NCI-H146 treated with DMSO at 0.1 percent for 48 hours (cell line): ENCODE measurements at regions not wholly inside any gene's neighbourhood (a gene's known extent, or its start where the extent isn't known, plus 50 kb on each side); places are given as distances from the start of the nearest gene placed in this dataset.

Experiments
- DNase-seq: peaks from one replicate; lab custom pipeline; 2025; ENCODE audit not compliant: unreplicated experiment; lab: John Stamatoyannopoulos, UW

DNA sequence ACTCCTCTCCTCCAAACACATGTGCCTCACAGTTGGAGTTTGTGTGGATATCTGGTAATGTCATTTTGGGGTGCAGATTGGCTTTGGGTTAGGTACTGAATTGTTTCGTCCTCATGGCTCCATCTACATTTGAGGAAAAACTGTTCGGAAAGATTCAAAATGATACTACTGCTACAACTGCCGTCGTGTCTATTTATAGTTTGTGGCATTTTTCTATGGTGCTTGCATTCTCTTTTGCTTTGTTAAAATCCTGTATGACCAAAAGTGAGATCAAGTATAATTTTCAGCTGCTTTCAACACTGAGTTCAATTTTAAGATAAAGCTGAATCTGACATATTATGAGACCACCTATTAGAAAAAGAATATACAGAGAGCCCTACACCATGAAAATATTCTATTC is 176.3 kb upstream of the DSEL start:
- DNase-seq = no peak

DNA sequence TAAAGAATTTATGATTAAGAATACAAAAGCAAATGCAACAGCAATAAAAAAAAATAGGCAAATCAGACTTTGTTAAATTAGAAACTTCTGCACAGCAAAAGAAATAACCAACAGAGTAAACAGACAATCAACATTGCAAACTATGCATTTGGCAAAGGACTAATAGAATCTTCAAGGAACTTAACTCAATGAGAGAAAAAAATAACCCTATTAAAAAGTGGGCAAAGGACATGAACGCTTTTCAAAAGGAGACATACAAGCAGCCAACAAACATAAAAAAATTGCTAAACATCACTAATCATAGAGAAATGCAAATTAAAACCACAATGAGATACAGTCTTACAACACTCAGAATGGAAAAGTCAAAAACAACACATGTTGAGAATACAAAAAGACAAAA is 166.0 kb upstream of the DSEL start:
- no peak for DNase-seq

DNA sequence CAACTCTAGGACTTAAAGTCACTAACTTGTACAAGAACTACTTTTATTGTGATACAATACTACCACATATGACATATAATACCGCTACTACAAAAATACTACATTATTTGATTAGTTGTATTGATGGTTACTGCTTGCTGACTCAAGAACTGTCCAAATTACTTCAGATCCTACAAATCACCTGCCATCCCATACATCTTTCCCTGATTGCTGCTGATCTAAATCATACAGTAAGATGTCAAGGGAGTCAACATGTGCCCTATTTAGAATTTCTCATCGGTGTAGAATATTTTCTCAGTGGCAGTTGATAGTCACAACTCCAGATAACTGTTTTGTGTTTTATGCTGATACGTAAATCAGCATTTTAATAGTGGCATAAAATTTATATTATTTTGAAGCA is 161.0 kb upstream of the DSEL start:
- no peak for DNase-seq

DNA sequence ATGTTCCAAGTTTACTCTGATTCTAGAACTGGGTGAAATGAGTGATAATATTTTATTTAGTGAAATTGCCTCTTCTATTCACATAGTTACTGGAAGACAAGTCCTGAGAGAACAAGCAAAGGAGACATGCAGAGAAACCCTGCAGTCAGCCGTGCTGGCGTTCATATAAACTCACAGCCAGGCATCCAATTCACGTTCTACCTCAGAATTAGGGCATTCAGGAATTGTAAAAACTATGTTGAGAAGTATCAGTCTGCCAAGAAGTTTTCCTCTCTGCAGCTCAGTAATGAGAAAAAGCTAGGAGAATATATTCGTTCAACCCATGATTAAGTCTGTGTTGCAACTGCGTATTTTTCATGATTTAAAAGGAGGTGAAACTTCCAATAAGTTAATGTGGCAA is 156.2 kb upstream of the DSEL start:
- DNase-seq = no peak

DNA sequence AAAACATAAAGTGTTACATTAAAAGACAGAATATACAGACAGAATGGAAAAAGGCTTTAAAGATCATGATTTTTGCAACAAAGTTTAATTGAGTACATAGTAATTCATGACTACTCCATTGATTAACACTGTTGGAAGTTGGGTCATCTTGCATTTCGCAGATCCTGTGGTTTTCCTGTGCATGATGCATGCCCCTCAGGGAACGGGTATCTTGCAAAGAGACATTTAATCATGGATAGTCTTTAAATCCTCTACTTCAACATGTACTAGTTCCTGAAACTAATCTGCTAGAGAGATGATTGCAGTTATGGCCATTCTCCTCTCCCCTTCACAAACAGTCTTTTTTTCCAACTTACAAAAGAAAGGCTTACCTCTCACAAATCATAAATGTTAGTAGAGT is 155.6 kb upstream of the DSEL start:
- DNase-seq = no peak

DNA sequence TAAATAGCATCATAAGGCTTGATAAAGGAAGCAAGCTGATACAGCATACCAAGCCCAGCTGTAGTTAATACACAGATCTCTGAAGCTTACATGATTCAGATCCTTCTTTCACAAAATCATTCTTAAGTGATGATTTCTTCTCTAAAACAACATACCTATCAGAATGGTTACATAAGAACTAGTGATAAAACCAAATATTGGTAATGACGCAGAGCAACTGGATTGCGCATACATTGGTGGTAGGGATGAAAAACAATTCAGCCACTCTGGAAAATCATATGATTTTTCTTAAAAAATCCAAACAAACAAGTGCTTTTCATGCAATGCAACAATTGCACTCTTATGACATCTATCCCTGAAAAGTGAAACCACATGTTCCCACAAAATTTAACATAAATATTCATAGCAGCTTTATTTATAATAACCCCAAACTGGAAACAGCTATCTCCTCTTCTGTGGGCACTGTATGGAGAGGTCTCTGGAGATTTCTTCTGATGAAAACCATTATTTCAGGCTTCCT is 153.6 kb upstream of the DSEL start:
- no peak for DNase-seq

DNA sequence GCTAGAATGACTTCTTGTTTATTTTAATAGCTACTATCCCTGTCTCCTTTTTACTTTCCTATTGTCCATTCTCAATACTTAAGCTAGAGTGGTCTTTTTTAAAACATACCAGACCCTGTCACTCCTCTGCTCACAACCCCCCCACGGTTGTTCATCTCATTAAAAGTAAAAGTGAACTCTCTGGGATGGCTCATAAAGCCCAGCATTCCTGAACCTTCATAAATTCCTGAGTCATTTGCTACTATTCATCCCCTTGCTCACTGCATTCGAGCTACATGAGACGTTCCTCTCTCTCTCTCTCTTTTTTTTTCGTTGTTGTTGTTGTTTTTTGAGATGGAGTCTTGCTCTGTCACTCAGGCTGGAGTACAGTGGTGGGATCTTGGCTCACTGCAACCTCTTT is 148.7 kb upstream of the DSEL start:
- DNase-seq = no peak

DNA sequence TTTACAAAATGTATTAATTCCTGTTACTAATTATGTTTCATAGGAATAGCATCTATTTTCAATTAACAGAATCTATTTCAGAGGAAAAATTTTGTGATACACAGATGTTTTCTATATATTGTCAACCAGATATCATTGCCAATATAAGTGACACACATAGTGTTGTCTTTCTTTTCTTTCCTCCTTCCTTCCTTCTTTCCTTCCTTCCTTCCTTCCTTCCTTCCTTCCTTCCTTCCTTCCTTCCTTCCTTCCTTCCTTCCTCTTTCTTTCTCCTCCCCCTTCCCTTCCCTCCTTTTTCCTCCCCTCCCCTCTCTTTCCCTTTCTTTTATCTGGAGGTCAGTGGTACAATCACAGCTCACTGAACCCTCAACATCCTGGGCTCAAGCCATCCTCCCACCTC is 146.5 kb upstream of the DSEL start:
- no peak for DNase-seq

DNA sequence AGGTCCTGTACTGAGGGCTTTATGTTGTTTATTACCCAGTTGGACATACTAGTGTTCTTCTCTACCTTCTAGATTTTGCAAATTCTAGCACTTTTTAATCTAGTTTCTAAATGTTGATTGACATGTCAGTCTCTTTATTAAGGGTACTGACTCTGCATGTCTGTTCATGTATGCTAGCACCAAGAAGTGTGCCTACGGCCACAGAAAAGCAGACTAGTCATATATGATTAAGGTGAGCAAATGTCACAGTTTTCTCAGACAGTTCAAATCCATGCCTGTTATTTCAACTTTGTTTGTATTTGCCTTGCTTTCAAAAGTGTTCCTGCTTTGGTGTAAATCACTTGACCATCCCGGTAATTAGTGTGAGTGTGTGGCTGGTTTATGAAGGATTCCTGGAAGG is 145.0 kb upstream of the DSEL start:
- no peak for DNase-seq

DNA sequence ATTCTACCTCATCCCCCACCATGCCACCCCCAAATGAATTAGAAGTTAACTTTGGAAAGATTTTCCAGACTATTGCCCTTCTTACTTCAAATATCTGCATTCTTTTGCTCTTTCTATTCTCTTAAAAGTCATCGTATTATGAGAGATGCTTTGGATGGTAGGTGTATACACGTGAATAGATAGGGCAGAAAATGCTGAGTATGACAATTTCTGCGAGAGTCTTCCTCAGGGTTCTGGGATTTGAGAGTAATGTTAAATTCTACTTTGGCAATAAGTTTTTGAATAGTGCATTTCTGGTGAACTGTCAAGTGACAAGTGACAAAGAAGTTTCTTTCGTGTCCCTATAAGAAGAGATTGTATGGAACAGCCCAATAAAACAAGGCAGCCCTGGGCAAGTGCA is 137.6 kb upstream of the DSEL start:
- DNase-seq = no peak

DNA sequence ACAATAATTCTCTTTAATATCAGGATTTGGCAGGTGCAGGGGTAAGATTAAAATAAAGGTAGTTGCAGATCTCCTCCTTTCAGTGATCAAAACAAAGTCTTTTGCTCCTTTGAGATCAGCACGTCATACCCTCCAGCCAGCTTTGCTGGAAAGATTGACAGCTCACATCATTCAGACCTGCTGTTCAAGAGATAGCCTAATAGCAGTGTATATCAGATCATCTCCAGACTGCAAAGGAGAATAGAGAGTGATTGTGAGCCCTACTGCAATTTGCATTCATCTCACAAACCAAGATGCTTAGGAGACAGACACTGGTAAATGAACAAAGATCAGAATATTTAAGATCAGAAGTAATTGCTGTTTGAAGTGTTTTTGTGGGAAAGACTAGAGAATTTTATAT is 135.8 kb upstream of the DSEL start:
- no peak for DNase-seq

DNA sequence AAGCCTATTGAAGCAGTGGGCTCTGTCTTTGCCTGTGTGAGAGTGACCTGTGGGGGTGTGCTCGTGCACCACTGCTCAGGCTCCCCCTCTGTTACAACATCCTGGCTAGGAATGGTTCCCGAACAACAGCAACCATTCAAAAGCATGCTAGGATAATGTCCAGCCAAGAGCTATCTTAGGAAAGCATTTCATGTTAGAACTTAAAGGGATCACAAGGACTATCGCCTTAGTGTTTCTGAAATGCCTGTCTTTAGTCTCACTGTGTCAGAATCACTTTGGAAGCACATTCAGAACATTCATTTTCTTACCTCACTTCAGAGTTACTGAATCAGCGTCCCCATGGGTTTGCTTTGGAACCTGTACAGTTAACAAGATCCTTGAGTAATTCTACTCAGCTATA is 134.9 kb upstream of the DSEL start:
- DNase-seq = no peak

DNA sequence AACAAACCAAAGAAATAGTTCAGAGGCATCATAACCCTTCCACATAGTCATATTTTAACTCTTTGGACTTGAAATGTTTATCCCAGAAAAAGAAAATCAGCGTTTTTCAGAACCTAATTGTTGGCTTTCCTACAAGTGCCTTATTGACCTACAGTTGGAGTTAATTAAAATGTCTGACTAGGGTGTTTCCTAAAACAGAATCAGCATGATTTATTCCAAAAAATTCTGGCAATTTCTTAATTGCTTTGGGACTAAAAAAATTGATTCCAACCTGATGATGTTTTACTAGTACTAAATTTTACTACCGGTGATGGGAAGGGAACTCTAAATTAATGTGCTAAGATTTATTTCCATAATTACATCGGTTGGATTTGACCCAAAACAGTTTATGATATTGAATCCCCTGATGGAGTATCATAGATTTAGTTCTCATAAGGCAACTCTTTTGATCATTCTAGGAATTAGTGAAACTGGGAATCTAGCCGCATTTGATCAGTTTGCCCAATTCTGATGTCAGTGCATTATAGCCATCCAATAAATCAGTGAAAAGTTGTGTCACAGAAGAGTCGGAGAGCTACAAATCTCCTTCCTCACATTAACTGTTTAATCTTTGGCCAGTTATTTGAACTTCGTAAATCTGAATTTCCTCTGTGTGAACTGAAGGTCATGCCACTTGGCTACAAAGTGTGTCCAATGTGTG is 134.3 kb upstream of the DSEL start:
- no peak for DNase-seq

DNA sequence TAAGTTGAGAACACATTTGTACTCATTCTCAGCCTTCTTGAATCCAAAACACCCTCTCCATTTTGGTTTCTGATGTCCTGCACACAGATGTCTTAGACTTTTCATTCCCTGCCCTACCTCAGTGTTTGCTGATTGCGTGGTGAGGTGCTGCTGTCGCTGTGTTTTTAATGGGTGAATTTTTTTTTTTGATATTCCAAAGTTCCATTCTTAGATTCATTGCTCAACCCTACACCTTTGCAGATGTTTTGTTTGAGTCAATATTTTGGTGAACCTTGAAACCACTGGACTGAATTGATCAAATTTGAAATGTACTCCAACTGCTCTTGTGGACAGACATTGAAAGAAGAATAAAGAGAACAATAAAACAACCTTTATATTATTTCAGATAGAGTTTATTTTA is 130.4 kb upstream of the DSEL start:
- no peak for DNase-seq

DNA sequence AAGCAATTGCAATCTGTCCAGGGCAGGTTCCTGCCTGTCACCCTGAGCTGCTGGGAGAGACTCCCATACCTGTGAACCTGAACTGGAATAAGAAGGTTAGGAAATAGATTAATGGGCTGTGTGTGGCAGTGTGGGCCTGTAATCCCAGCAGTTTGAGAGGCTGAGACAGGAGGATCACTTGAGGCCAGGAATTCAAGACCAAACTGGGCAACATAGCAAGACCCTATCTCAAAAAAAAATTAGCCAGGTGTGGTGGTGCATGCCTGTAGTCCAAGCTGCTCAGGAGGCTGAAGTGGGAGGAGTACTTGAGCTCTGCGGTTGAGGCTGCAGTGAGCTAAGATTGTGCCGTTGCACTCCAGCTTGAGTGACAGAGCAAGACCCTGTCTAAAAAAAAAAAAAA is 127.7 kb upstream of the DSEL start:
- no peak for DNase-seq

DNA sequence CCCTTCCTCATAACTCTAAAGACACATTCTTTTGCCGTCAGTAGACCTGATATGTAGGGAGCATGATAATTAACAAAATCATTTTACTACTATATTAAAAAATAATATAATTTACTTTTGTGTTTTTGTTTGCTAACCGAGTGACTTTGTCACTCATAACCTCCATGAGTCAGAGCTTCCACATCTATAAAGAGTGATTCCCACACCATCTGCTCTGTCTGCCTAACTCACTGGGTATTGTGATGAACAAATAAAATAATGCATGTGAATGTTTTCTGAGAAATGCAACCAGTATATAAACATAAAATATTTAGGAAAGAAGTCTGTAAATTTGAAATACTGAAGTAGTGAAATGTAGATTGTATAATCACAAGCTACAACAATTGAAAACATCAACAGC is 123.4 kb upstream of the DSEL start:
- no peak for DNase-seq

DNA sequence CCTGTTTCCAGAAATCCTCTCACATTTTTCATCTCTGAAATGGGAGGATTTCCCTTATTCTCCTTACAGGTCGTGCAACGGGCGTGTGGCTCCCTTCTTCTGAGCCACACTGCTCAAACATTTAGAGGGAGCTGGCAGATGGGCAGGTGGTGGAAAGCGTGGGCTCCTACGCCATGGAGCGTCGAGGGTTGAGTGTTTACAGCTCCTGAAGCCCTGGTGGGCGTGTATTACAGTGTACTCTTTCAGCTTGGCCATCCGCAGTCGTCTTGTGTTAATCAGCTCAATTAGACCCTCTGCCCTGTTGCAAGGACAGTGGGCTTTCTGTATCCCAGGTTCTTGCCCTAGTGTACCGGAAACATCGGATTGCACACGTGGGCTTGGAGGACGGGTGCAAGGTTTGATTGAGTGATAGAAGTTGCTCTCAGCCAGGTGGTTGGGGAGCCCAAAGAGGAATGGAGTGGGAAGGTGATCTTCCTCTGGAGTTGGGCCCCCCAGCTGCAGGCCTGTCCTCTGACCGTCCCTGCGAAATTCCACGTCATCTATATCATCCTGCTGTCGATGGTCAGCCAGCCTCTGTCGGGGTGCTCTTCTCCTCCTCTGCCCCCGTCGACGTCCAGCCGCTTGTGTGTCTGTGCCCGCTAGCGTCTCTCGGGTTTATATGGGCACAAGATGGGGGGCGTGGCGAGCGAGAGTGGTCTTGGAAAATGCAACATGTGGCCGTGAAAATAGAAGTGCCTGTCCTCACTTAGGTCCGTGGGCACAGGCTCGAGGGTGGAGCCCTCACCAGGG is 120.3 kb upstream of the DSEL start:
- DNase-seq = no peak

DNA sequence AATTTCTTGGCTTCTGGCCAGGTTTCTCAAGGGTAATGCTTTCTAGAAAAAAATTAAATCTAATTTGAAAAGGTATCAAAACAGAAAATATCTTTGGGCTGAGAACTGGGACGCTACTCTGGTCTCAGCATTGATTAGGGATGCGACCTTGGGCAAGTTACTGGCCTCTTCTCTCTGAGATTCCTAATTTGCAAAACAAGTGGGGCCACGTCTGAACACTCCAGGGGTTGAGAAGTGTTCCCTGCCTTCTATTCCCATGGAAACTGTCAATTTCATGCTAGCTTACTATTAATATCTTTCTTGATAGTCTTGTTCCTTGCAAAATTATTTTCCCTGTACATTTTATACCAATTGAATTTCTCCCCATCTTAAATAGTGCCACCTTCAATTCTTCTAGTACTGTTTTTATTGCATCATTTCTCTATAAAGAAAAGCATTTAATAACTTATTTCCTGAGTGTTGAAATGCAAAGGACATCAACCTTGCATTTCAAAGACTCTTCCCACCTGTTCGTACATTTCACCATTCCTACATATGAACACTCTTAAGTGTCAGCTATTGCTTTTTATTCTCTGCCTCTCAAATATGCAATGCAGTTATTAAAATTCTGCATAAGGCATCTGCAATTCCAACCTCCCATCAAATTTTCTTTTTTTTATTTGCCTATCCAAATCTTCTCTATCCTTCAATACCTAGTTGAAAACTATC is 118.3 kb upstream of the DSEL start:
- no peak for DNase-seq

DNA sequence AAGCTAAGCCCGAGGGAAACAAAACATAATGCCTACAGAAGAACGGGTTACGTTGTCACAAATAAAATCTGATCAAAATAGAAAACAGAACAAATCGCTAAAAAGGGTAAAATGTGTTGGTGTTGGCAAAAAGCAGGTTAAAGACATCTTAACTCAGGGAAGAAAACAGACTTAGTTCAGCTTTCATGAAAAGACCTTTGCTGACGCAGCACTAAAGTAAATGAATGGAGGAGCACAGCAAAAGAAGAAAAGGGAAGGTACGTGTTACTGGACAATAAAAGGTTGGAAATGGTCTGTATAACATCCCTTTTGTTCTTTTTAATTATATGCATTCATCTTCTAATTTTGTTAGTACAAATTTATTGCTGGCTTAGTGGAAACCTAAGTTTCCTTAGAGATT is 117.4 kb upstream of the DSEL start:
- DNase-seq = no peak

DNA sequence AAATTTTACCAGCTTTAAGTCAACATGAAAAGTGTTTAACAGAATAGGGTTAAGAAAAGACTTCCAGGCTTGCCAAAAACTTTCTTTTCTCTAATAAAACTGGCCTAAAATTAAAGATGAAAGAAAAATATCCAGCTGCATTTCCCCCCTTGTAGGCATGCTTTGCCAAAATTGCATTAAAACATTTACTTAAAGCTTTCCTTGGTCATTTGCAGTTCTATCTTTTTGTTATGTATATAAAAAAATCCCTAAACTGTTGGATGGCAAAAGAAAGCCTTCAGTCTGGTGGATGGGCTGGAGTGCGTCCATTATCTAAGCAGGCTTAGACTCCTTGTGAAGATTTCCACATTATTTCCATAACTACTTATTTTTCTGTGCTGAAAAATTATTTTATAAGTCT is 105.4 kb upstream of the DSEL start:
- no peak for DNase-seq

DNA sequence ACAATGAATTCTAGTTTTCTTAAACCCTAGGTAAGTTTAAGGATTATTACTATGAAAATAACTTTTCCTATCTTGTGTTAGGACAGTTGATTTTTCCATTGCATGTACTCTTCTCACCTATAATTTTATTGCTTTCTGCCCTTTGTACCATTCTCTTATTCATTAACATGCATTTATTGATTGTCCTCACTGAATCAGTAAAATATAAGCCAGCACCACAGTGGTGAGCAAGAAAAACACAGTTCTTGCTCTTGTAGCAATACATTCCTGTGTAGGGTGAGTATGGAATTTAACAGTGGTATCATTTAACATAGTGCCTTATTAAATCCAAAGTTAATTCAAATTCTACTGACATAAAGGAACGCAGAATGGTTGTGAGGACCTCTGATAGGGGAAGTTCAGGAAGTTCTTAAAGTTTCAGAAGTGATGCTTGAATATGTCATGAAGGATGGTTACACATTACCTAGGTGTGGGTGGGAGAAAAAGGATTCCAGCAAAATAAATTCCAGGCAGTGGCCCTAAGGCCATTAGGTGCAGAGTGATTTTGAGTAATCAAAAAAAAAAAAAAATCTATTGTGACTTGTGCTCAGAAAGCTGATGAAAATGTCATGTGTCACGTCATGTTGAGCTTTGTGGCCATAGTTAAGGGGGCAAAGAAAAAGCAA is 104.7 kb upstream of the DSEL start:
- DNase-seq = no peak

DNA sequence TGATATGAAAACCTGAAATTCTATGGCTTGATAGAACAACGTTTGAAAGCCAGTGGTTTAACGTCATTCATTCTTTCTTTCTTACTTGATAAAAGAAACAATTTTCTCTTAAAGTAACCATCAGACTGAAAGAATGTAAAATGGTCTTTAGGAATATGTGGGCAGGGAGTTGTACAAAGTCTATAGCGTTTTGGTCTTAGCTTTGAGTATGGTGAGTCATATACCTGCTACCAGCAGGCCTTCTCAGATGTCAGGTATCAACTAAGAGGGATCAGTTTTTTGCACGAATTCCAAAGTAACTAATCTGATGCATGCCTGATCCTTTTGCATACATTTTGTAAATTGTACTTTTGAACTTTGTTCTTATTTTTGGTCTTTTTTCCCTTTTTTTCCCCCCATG is 101.5 kb upstream of the DSEL start:
- DNase-seq = no peak
